ENCODE measurements at regions not wholly inside any gene's neighbourhood (a gene's known extent, or its start where the extent isn't known, plus 50 kb on each side); places are given as distances from the start of the nearest gene placed in this dataset.

DNA sequence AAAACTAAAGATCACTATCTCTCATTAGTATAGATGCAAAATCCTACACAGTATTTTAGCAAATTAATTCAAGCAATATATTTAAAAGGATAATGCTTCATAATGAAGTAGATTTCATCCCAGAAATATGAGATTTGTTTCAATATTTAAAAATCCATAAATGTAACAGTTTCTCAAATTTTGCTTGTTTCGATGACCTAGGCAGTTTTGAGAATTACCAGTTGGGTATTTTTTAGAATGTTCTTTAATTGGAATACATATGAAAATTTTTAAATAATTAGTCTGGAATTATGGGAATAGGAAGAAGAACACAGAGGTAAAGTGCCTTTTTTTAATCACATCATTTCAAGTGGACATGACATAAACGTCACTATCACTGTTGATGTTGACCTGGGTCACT lies 192.3 kb downstream of the FBXO8 start:
- Histone ChIP-seq H3K27ac (ENCODE audit: low read length) (no peak overlapping the region), H3K9ac (ENCODE audit: low read length) (no peak overlapping the region), H3K4me2 (ENCODE audit: low read length) (no peak overlapping the region), H3K9me2 (replicated peaks; ENCODE audit: low read length) (no peaks in the 10 kb centered on the region), H2AFZ (ENCODE audit: low read length) (no peak overlapping the region), H4K20me1 (ENCODE audit: low read length) (no peaks in the 10 kb centered on the region), H3F3A (ENCODE audit: low read length, unreplicated experiment) (no peaks in the 10 kb centered on the region), H3K4me3 (ENCODE audit: low read length) (no peak overlapping the region), H3K27me3 (ENCODE audit: low read length) (peaks cover 36% of the 10 kb centered on the region), H3K79me2 (ENCODE audit: low read length) (no peaks in the 10 kb centered on the region), H3K9me3 (ENCODE audit: low read length) (no peaks in the 10 kb centered on the region), H3K36me3 (ENCODE audit: low read depth, low read length) (no peaks in the 10 kb centered on the region), H3K4me1 (ENCODE audit: insufficient read depth, low read length) (no peaks in the 10 kb centered on the region)
- ChIA-PET CTCF (no interaction called here), POLR2A (ENCODE audit: unreplicated experiment) (no interaction called here)
- ATAC-seq (no peak), DNase-seq (no peak)
- TF ChIP-seq, protein P1, sequence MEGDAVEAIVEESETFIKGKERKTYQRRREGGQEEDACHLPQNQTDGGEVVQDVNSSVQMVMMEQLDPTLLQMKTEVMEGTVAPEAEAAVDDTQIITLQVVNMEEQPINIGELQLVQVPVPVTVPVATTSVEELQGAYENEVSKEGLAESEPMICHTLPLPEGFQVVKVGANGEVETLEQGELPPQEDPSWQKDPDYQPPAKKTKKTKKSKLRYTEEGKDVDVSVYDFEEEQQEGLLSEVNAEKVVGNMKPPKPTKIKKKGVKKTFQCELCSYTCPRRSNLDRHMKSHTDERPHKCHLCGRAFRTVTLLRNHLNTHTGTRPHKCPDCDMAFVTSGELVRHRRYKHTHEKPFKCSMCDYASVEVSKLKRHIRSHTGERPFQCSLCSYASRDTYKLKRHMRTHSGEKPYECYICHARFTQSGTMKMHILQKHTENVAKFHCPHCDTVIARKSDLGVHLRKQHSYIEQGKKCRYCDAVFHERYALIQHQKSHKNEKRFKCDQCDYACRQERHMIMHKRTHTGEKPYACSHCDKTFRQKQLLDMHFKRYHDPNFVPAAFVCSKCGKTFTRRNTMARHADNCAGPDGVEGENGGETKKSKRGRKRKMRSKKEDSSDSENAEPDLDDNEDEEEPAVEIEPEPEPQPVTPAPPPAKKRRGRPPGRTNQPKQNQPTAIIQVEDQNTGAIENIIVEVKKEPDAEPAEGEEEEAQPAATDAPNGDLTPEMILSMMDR (conservative IDR thresholded peaks at IDR 0.05; ENCODE audit: low read depth, low read length) = no peak
- TF ChIP-seq EZH2phosphoT487 (IDR thresholded peaks at IDR 0.05; ENCODE audit: borderline replicate concordance, low read length) (no peak), EZH2 (IDR thresholded peaks at IDR 0.05; ENCODE audit: low read length, unreplicated experiment) (no peak)
- intact Hi-C loops (cut with micrococcal nuclease) = no loop called here
- no TSS peak for BruUV-seq (replicated peaks)

DNA sequence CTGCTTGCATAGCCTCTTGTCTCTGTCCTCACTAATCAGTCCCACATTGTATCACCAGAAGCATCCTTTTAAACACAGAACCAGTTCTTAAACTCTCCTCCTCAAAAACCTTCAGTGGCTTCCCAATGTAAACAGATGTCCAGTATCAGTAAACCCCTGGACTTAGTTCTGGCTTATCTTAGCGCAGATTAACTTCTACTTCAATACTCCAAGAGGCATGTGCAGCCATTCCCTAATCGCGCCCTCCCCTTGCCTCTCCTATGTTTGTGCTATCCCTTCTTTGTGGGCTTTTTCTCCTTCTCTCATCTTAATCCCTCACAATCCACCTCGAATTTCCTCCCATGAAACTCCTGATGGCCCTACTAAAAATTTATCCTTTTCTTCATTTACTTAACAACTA lies 193.8 kb downstream of the FBXO8 start:
- BruUV-seq (replicated peaks) = no TSS peak
- Histone ChIP-seq H2AFZ (ENCODE audit: low read length) (no peak overlapping the region), H3K9me3 (ENCODE audit: low read length) (no peaks in the 10 kb centered on the region), H3K9ac (ENCODE audit: low read length) (no peak overlapping the region), H3K4me2 (ENCODE audit: low read length) (no peak overlapping the region), H3K27me3 (ENCODE audit: low read length) (peaks cover 46% of the 10 kb centered on the region), H3F3A (ENCODE audit: low read length, unreplicated experiment) (no peaks in the 10 kb centered on the region), H3K9me2 (replicated peaks; ENCODE audit: low read length) (no peaks in the 10 kb centered on the region), H3K79me2 (ENCODE audit: low read length) (no peaks in the 10 kb centered on the region), H3K36me3 (ENCODE audit: low read depth, low read length) (no peaks in the 10 kb centered on the region), H3K4me3 (ENCODE audit: low read length) (no peak overlapping the region), H3K27ac (ENCODE audit: low read length) (no peak overlapping the region), H4K20me1 (ENCODE audit: low read length) (no peaks in the 10 kb centered on the region), H3K4me1 (ENCODE audit: insufficient read depth, low read length) (no peaks in the 10 kb centered on the region)
- DNase-seq (no peak), ATAC-seq (no peak)
- ChIA-PET POLR2A (ENCODE audit: unreplicated experiment) (no interaction called here), CTCF (no interaction called here)
- TF ChIP-seq, protein P1 (conservative IDR thresholded peaks at IDR 0.05; ENCODE audit: low read depth, low read length) = no peak
- TF ChIP-seq EZH2 (IDR thresholded peaks at IDR 0.05; ENCODE audit: low read length, unreplicated experiment) = no peak
- no peak for TF ChIP-seq EZH2phosphoT487 (IDR thresholded peaks at IDR 0.05; ENCODE audit: borderline replicate concordance, low read length)
- intact Hi-C loops (cut with micrococcal nuclease) = no loop called here

DNA sequence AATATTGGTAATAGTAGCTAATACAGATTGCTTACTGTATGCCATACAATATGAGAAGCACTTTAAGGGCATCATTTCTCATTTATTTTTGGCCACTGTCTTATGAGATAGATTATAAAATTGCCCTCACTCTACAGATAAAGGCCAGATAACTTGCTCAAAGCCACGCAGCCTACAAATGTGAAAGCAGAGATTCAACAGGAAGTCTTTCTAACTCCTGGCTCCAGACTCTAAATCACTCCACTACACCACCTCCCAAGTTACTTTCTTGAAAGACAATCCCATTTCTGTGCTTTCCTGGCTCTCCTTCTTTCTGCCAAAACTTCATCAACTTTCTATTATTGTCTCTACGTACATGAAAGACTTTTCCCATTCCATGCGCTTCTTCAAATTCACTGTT lies 194.7 kb downstream of the FBXO8 start:
- ChIA-PET CTCF (no interaction called here), POLR2A (ENCODE audit: unreplicated experiment) (no interaction called here)
- intact Hi-C loops (cut with micrococcal nuclease) = no loop called here
- Histone ChIP-seq H4K20me1 (ENCODE audit: low read length) (no peaks in the 10 kb centered on the region), H3K79me2 (ENCODE audit: low read length) (no peaks in the 10 kb centered on the region), H2AFZ (ENCODE audit: low read length) (no peak overlapping the region), H3K4me1 (ENCODE audit: insufficient read depth, low read length) (no peaks in the 10 kb centered on the region), H3F3A (ENCODE audit: low read length, unreplicated experiment) (no peaks in the 10 kb centered on the region), H3K9ac (ENCODE audit: low read length) (no peak overlapping the region), H3K9me3 (ENCODE audit: low read length) (no peaks in the 10 kb centered on the region), H3K4me3 (ENCODE audit: low read length) (no peak overlapping the region), H3K36me3 (ENCODE audit: low read depth, low read length) (no peaks in the 10 kb centered on the region), H3K4me2 (ENCODE audit: low read length) (no peak overlapping the region), H3K27me3 (ENCODE audit: low read length) (peaks cover 53% of the 10 kb centered on the region), H3K27ac (ENCODE audit: low read length) (no peak overlapping the region), H3K9me2 (replicated peaks; ENCODE audit: low read length) (no peaks in the 10 kb centered on the region)
- TF ChIP-seq, protein P1 (conservative IDR thresholded peaks at IDR 0.05; ENCODE audit: low read depth, low read length) = no peak
- TF ChIP-seq EZH2phosphoT487 (IDR thresholded peaks at IDR 0.05; ENCODE audit: borderline replicate concordance, low read length) = no peak
- TF ChIP-seq EZH2 (IDR thresholded peaks at IDR 0.05; ENCODE audit: low read length, unreplicated experiment) = no peak
- no peak for ATAC-seq
- BruUV-seq (replicated peaks) = no TSS peak
- no peak for DNase-seq

Measured in PC-3 (cell line).